ENCODE measurements at regions not wholly inside any gene's neighbourhood (a gene's known extent, or its start where the extent isn't known, plus 50 kb on each side); places are given as distances from the start of the nearest gene placed in this dataset.
"Not testable (repeated sequence)": the region's sequence is repeated elsewhere in the genome, so short reads cannot be mapped to it uniquely, and the experiment has no call there.

DNA sequence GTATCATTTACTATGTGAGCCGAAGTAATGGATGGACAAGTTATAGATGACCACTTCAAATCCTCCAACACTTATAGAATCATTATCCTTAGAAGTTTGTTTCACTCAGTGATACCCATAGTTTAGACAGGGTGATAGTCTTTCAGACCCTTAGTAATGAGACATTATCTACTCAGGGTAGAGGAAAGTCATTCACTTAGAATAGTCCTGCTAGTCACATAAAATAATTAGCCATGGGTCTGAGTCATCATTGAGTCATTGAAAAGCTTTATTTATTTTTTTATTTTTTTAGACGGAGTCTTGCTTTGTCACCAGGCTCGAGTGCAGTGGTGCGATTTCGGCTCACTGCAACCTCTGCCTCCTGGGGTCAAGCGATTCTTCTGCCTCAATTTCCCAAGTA is 321.7 kb upstream of the FSTL5 start:
- 77 to 83% methylated on average over 6 of the region's 6 CpGs for WGBS, 2 donors
- TF ChIP-seq POLR2A (IDR thresholded peaks at IDR 0.05): no peak
- TF ChIP-seq, protein P1, sequence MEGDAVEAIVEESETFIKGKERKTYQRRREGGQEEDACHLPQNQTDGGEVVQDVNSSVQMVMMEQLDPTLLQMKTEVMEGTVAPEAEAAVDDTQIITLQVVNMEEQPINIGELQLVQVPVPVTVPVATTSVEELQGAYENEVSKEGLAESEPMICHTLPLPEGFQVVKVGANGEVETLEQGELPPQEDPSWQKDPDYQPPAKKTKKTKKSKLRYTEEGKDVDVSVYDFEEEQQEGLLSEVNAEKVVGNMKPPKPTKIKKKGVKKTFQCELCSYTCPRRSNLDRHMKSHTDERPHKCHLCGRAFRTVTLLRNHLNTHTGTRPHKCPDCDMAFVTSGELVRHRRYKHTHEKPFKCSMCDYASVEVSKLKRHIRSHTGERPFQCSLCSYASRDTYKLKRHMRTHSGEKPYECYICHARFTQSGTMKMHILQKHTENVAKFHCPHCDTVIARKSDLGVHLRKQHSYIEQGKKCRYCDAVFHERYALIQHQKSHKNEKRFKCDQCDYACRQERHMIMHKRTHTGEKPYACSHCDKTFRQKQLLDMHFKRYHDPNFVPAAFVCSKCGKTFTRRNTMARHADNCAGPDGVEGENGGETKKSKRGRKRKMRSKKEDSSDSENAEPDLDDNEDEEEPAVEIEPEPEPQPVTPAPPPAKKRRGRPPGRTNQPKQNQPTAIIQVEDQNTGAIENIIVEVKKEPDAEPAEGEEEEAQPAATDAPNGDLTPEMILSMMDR (IDR thresholded peaks at IDR 0.05): no peak
- Histone ChIP-seq H3K9me3 (no peaks in the 10 kb centered on the region), H3K4me3 (replicated peaks in 1 of 3) (no peak overlapping the region), H3K27me3 (no peaks in the 10 kb centered on the region), H3K27ac (no peak overlapping the region), H3K36me3 (no peaks in the 10 kb centered on the region), H3K4me1 (no peaks in the 10 kb centered on the region)
- intact Hi-C loops (cut with DNase I): no loop called here
- DNase-seq: no peak

DNA sequence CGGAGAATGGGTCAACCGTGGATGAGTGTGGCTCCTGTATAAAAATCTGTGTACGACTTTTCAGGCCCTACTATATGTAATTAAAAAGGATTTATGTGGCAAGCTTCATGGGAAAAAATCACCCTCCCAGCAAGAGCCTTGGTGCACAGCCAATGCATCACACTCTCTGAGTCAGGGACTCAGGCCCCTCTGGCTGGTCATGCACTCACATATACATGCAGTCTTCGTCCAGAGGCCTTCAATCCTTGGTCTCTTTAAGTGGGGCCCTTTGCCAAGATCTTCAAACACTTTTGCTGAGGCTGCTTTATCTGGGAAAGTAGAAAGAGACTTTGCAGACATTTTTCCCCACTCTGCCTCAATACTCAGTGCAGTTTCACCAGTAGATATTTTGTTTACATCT is 311.4 kb upstream of the FSTL5 start:
- H3K4me1 ChIP-seq: no peaks in the 10 kb centered on the region
- H3K27ac ChIP-seq: no peak overlapping the region
- intact Hi-C loops (cut with DNase I): no loop called here
- DNase-seq: no peak
- H3K9me3 ChIP-seq: no peaks in the 10 kb centered on the region
- H3K27me3 ChIP-seq: no peaks in the 10 kb centered on the region
- TF ChIP-seq POLR2A (IDR thresholded peaks at IDR 0.05): no peak
- TF ChIP-seq, protein P1 (IDR thresholded peaks at IDR 0.05): no peak
- no peaks in the 10 kb centered on the region for H3K36me3 ChIP-seq
- no peak overlapping the region for H3K4me3 ChIP-seq (replicated peaks in 1 of 3)
- WGBS, 2 donors: 57 to 65% methylated on average over 4 of the region's 4 CpGs

DNA sequence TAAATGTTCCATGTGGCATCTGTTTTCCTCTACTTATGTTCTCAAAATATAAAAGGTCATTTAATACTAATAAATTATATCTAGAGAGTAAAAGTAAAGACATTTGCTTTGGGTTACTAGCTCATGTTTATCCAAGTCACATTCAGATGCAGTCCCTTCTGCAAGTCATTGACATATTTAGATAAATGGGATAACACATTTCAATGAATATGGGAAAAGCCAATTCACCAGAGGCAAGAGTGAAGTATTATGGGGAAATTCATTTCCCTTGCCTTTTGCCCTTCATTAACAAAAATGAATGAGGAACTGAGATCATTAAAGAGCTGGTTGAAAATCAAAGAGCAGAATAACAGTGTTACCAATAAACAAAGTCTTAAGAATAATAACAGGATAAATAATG is 306.2 kb upstream of the FSTL5 start:
- no peak for DNase-seq
- H3K36me3 ChIP-seq: no peaks in the 10 kb centered on the region
- no peak for TF ChIP-seq POLR2A (IDR thresholded peaks at IDR 0.05)
- TF ChIP-seq, protein P1 (IDR thresholded peaks at IDR 0.05): no peak
- no peaks in the 10 kb centered on the region for H3K27me3 ChIP-seq
- H3K4me3 ChIP-seq (replicated peaks in 1 of 3): no peak overlapping the region
- no peak overlapping the region for H3K27ac ChIP-seq
- H3K9me3 ChIP-seq: no peaks in the 10 kb centered on the region
- intact Hi-C loops (cut with DNase I): no loop called here
- H3K4me1 ChIP-seq: no peaks in the 10 kb centered on the region

DNA sequence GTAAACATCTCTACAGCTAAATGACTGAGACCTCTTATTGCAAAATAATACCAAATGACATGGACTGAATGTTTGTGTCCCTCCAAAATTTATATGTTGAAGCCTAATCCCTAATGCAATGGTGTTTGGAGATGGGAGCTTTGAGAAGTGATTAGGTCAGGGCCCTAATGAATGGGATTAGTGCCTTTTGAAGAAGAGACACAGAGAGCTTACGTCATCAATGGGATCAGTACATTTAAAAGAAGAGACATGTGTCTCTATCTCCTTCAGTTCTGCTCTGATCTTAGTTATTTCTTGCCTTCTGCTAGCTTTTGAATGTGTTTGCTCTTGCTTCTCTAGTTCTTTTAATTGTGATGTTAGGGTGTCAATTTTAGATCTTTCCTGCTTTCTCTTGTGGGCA is 301.6 kb upstream of the FSTL5 start:
- intact Hi-C loops (cut with DNase I); H3K4me3 ChIP-seq (replicated peaks in 1 of 3); DNase-seq; H3K4me1 ChIP-seq; H3K36me3 ChIP-seq; H3K27ac ChIP-seq; H3K9me3 ChIP-seq; H3K27me3 ChIP-seq: not testable (repeated sequence)
- 72 to 89% methylated on average over 1 of the region's 1 CpG for WGBS, 2 donors

DNA sequence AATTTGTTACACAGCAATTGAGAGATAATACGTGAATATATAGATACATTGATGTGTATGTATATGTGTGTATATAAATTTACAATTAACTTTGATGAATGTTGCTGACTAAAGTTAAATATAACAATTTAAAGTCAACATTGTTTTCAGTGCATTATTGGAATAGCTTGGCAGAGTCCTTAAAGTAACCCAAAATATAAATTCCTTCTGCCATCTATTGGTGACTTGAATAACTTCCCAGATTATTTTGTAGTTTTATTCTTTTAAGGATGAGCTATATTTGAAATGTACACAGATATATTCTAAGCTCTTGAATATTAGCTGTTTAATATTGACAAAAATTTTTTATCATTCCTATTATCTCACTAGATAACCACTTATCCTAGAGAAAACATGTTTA is 298.2 kb upstream of the FSTL5 start:
- Histone ChIP-seq H3K4me1 (no peaks in the 10 kb centered on the region), H3K9me3 (no peaks in the 10 kb centered on the region), H3K36me3 (no peaks in the 10 kb centered on the region), H3K27ac (no peak overlapping the region), H3K27me3 (no peaks in the 10 kb centered on the region), H3K4me3 (replicated peaks in 1 of 3) (no peak overlapping the region)
- DNase-seq: no peak
- 56 to 63% methylated on average over 1 of the region's 1 CpG for WGBS, 2 donors
- intact Hi-C loops (cut with DNase I): no loop called here
- TF ChIP-seq, protein P1 (IDR thresholded peaks at IDR 0.05): peak in 3 of 6 experiments; percentile 35 to 55 (median 43)
- TF ChIP-seq POLR2A (IDR thresholded peaks at IDR 0.05): no peak

DNA sequence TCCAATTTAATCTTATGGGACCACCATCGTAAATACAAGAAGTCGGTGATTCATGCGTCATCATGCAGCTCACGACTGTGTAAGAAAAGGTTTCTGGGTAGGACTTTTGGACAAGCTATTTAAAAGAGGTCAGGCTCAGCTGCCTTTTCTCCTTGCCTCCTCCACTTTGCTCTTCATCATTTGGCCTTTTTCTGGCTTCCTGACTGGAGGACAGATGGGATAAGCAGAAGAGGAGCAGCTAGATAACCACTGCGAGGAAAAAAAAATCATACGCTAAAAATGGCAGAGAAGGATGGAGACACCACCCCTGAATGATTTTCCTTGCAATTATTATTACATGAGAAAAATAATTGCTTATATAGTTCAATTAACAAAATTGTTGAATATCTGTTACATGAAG is 294.3 kb upstream of the FSTL5 start:
- H3K27ac ChIP-seq: no peak overlapping the region
- no peaks in the 10 kb centered on the region for H3K27me3 ChIP-seq
- no peaks in the 10 kb centered on the region for H3K4me1 ChIP-seq
- H3K36me3 ChIP-seq: no peaks in the 10 kb centered on the region
- H3K4me3 ChIP-seq (replicated peaks in 1 of 3): no peak overlapping the region
- intact Hi-C loops (cut with DNase I): no loop called here
- no peaks in the 10 kb centered on the region for H3K9me3 ChIP-seq
- DNase-seq: no peak
- WGBS, 2 donors: 87 to 88% methylated on average over 6 of the region's 6 CpGs
- TF ChIP-seq, protein P1 (IDR thresholded peaks at IDR 0.05): no peak
- no peak for TF ChIP-seq POLR2A (IDR thresholded peaks at IDR 0.05)
